C4-2B (cell line): ENCODE measurements at regions not wholly inside any gene's neighbourhood (a gene's known extent, or its start where the extent isn't known, plus 50 kb on each side); places are given as distances from the start of the nearest gene placed in this dataset.

ENCODE experiments used
- CTCF ChIP-seq: fragments of 450-650 bp; conservative IDR thresholded peaks from 2 replicates; pipeline ENCODE4 v1.5.1; 2017; ENCODE audit warnings: mild to moderate bottlenecking
- ZFX ChIP-seq: fragments of 450-650 bp; IDR thresholded peaks from 2 replicates; pipeline ENCODE4 v1.6.1; 2017

GRCh38 chr2:39948016-39948719 lies 169.1 kb upstream of the THUMPD2 start:
- TF ChIP-seq CTCF: no peak
- TF ChIP-seq ZFX: no peak
